ENCODE measurements at regions not wholly inside any gene's neighbourhood (a gene's known extent, or its start where the extent isn't known, plus 50 kb on each side); places are given as distances from the start of the nearest gene placed in this dataset.

- TF ChIP-seq, protein P1, sequence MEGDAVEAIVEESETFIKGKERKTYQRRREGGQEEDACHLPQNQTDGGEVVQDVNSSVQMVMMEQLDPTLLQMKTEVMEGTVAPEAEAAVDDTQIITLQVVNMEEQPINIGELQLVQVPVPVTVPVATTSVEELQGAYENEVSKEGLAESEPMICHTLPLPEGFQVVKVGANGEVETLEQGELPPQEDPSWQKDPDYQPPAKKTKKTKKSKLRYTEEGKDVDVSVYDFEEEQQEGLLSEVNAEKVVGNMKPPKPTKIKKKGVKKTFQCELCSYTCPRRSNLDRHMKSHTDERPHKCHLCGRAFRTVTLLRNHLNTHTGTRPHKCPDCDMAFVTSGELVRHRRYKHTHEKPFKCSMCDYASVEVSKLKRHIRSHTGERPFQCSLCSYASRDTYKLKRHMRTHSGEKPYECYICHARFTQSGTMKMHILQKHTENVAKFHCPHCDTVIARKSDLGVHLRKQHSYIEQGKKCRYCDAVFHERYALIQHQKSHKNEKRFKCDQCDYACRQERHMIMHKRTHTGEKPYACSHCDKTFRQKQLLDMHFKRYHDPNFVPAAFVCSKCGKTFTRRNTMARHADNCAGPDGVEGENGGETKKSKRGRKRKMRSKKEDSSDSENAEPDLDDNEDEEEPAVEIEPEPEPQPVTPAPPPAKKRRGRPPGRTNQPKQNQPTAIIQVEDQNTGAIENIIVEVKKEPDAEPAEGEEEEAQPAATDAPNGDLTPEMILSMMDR (conservative IDR thresholded peaks at IDR 0.05; ENCODE audit: low read depth) = no peak
- POLR2A ChIA-PET (ENCODE audit: low non-redundant PET) = no interaction called here
- no peak overlapping the region for H3K27ac ChIP-seq
- no peak for DNase-seq (ENCODE audit: low spot score)
- CTCF ChIA-PET = interaction anchor here (0.6 kb wide), 1 partner anchor 15 kb away, joined by 3 read pairs; no protein-coding TSS in a partner anchor
Observed at GRCh38 chr16:5330058-5330457, 232.5 kb upstream of the EEF2KMT start.

DNA sequence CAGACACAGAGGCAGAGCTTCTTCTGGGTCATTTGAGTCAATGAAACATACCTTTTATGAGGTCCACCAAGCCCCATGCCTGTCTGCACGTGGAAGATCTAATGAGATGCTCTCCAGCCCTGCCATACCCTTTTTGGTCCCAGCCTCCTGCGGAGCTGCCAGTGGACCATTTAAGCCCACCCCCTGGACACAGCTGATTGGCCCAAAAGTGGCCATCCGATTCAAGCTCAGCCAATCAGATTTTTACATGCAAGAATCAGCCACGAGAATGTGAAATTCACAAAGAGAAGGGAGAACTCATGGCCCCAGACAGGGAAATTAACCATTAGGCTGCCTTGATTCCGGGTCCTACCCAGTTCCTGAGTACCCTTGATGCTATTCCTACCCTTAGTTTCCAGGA lies 231.0 kb upstream of the EEF2KMT start:
- POLR2A ChIA-PET (ENCODE audit: low non-redundant PET) = no interaction called here
- TF ChIP-seq, protein P1 (conservative IDR thresholded peaks at IDR 0.05; ENCODE audit: low read depth) = no peak
- no peak for DNase-seq (ENCODE audit: low spot score)
- H3K27ac ChIP-seq = no peak overlapping the region
- CTCF ChIA-PET = no interaction called here

- ChIA-PET CTCF (no interaction called here), POLR2A (ENCODE audit: low non-redundant PET) (no interaction called here)
- no peak overlapping the region for H3K27ac ChIP-seq
- TF ChIP-seq, protein P1 (conservative IDR thresholded peaks at IDR 0.05; ENCODE audit: low read depth) = no peak
- no peak for DNase-seq (ENCODE audit: low spot score)
Observed at GRCh38 chr16:5326395-5326794, 228.8 kb upstream of the EEF2KMT start.

GRCh38 chr16:5325932-5326331 lies 228.3 kb upstream of the EEF2KMT start:
- POLR2A ChIA-PET (ENCODE audit: low non-redundant PET) = no interaction called here
- DNase-seq (ENCODE audit: low spot score) = no peak
- CTCF ChIA-PET = interaction anchor here (0.6 kb wide), 1 partner anchor 155 kb away, joined by 3 read pairs; no protein-coding TSS in a partner anchor
- TF ChIP-seq, protein P1 (conservative IDR thresholded peaks at IDR 0.05; ENCODE audit: low read depth) = no peak
- no peak overlapping the region for H3K27ac ChIP-seq

GRCh38 chr16:5323284-5324141 lies 225.9 kb upstream of the EEF2KMT start:
- CTCF ChIA-PET = no interaction called here
- no peak overlapping the region for H3K27ac ChIP-seq
- DNase-seq (ENCODE audit: low spot score) = no peak
- TF ChIP-seq, protein P1 (conservative IDR thresholded peaks at IDR 0.05; ENCODE audit: low read depth) = no peak
- POLR2A ChIA-PET (ENCODE audit: low non-redundant PET) = no interaction called here

DNA sequence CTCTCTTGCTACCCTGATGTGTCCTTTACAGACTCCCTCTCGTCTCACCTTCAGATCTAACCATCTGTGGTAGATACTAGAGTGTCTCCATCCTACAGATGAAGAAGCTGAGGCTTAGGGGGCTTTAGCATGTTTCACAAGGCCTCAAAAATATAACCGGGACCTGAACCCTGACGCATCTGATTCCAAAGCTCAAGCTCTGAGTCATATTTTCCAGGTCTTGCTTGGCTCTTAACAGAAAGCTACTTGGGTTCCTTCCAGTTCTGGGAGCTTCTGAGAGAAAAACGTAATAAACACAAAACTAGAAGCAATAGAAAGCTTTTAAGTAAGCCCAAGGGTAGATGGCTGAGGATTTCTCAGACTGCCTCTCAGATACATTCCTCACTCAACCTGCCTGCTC lies 224.3 kb upstream of the EEF2KMT start:
- CTCF ChIA-PET = no interaction called here

More for the DNA sequence above, 224.3 kb upstream of the EEF2KMT start:
- H3K27ac ChIP-seq = no peak overlapping the region
- DNase-seq (ENCODE audit: low spot score) = no peak
- TF ChIP-seq, protein P1 (conservative IDR thresholded peaks at IDR 0.05; ENCODE audit: low read depth) = no peak
- POLR2A ChIA-PET (ENCODE audit: low non-redundant PET) = no interaction called here

All from RWPE1 (cell line).